ENCODE measurements at regions not wholly inside any gene's neighbourhood (a gene's known extent, or its start where the extent isn't known, plus 50 kb on each side); places are given as distances from the start of the nearest gene placed in this dataset.
A peak's percentile ranks its signal among the peaks of the same experiment; 100 is the strongest.
"Not testable (repeated sequence)": the region's sequence is repeated elsewhere in the genome, so short reads cannot be mapped to it uniquely, and the experiment has no call there.

GRCh38 chr6:76837564-76837963 lies 625.7 kb downstream of the HTR1B start:
- no peak for DNase-seq

- DNase-seq, result no peak
Measured at GRCh38 chr6:76835695-76836094, 627.6 kb downstream of the HTR1B start.

GRCh38 chr6:76835293-76835692 lies 628.0 kb downstream of the HTR1B start:
- no peak for DNase-seq

GRCh38 chr6:76834399-76834798 lies 628.9 kb downstream of the HTR1B start:
- no peak for DNase-seq

GRCh38 chr6:76831299-76831698 lies 632.0 kb downstream of the HTR1B start:
- no peak for DNase-seq

GRCh38 chr6:76823578-76823977 lies 639.7 kb downstream of the HTR1B start:
- not testable (repeated sequence) for DNase-seq

- no peak for DNase-seq
Measured at GRCh38 chr6:76818451-76818850, 644.8 kb downstream of the HTR1B start.

- DNase-seq, result no peak
Measured at GRCh38 chr6:76817429-76817828, 645.9 kb downstream of the HTR1B start.

GRCh38 chr6:76814496-76815458 lies 648.5 kb downstream of the HTR1B start:
- DNase-seq, result no peak

GRCh38 chr6:76810286-76810685 lies 653.0 kb downstream of the HTR1B start:
- no peak for DNase-seq

- no peak for DNase-seq
Measured at GRCh38 chr6:76803038-76803580, 660.2 kb downstream of the HTR1B start.

GRCh38 chr6:76792394-76792793 lies 670.9 kb downstream of the HTR1B start:
- DNase-seq, result no peak

GRCh38 chr6:76790881-76791280 lies 672.4 kb downstream of the HTR1B start:
- no peak for DNase-seq

GRCh38 chr6:76790045-76790796 lies 673.1 kb downstream of the HTR1B start:
- DNase-seq, result no peak

GRCh38 chr6:76789580-76789979 lies 673.7 kb downstream of the HTR1B start:
- no peak for DNase-seq

- no peak for DNase-seq
Measured at GRCh38 chr6:76788155-76788554, 675.1 kb downstream of the HTR1B start.

GRCh38 chr6:76779068-76779467 lies 684.2 kb downstream of the HTR1B start:
- DNase-seq, result no peak

GRCh38 chr6:76776876-76777275 lies 686.4 kb downstream of the HTR1B start:
- no peak for DNase-seq

- no peak for DNase-seq
Measured at GRCh38 chr6:76774781-76775384, 688.4 kb downstream of the HTR1B start.

GRCh38 chr6:76772951-76773350 lies 690.3 kb downstream of the HTR1B start:
- no peak for DNase-seq

- peak; percentile 30 for DNase-seq
Measured at GRCh38 chr6:76771059-76771634, 692.1 kb downstream of the HTR1B start.

GRCh38 chr6:76770281-76770680 lies 693.0 kb downstream of the HTR1B start:
- no peak for DNase-seq

GRCh38 chr6:76768556-76768955 lies 694.7 kb downstream of the HTR1B start:
- no peak for DNase-seq
